ENCODE measurements at regions not wholly inside any gene's neighbourhood (a gene's known extent, or its start where the extent isn't known, plus 50 kb on each side); places are given as distances from the start of the nearest gene placed in this dataset.

GRCh38 chr7:130913639-130914553 lies 179.9 kb upstream of the KLF14 start:
- DNase-seq, result no peak

GRCh38 chr7:130914554-130915294 lies 180.7 kb upstream of the KLF14 start:
- DNase-seq, result peak; percentile 8

- no peak for DNase-seq
Observed at GRCh38 chr7:130917669-130918128, 183.7 kb upstream of the KLF14 start.

GRCh38 chr7:130918129-130919052 lies 184.4 kb upstream of the KLF14 start:
- DNase-seq, result peak; percentile 61

GRCh38 chr7:130919316-130920103 lies 185.5 kb upstream of the KLF14 start:
- DNase-seq, result no peak

GRCh38 chr7:130920122-130920521 lies 186.1 kb upstream of the KLF14 start:
- DNase-seq, result no peak

- DNase-seq, result no peak
Observed at GRCh38 chr7:130921391-130922180, 187.6 kb upstream of the KLF14 start.

- no peak for DNase-seq
Observed at GRCh38 chr7:130922206-130923112, 188.5 kb upstream of the KLF14 start.

GRCh38 chr7:130923365-130923764 lies 189.4 kb upstream of the KLF14 start:
- no peak for DNase-seq

GRCh38 chr7:130923930-130924329 lies 189.9 kb upstream of the KLF14 start:
- DNase-seq, result no peak

GRCh38 chr7:130925136-130925794 lies 191.3 kb upstream of the KLF14 start:
- no peak for DNase-seq

- DNase-seq, result no peak
Observed at GRCh38 chr7:130926001-130926691, 192.1 kb upstream of the KLF14 start.

GRCh38 chr7:130927062-130927461 lies 193.1 kb upstream of the KLF14 start:
- no peak for DNase-seq

- DNase-seq, result no peak
Observed at GRCh38 chr7:130927564-130927963, 193.6 kb upstream of the KLF14 start.

- DNase-seq, result no peak
Observed at GRCh38 chr7:130929896-130930659, 196.1 kb upstream of the KLF14 start.

- DNase-seq, result no peak
Observed at GRCh38 chr7:130930681-130931080, 196.7 kb upstream of the KLF14 start.

- no peak for DNase-seq
Observed at GRCh38 chr7:130931423-130931822, 197.4 kb upstream of the KLF14 start.

GRCh38 chr7:130932088-130932487 lies 198.1 kb upstream of the KLF14 start:
- no peak for DNase-seq

Measured in stimulated activated CD4-positive, alpha-beta T cell treated with anti-CD3 and anti-CD28 coated beads, Interleukin-15, amount 100 ng/mL, for 24 hours (primary cell).